ENCODE measurements at regions not wholly inside any gene's neighbourhood (a gene's known extent, or its start where the extent isn't known, plus 50 kb on each side); places are given as distances from the start of the nearest gene placed in this dataset.
"Not testable (repeated sequence)": the region's sequence is repeated elsewhere in the genome, so short reads cannot be mapped to it uniquely, and the experiment has no call there.

GRCh38 chr22:26922806-26923205 is 265.4 kb downstream of the MIAT start:
- no peak for DNase-seq (ENCODE audit: low read depth in 2 of 2)

- no peak for DNase-seq (ENCODE audit: low read depth in 2 of 2)
These were observed 266.1 kb downstream of the MIAT start for GRCh38 chr22:26923531-26923930.

GRCh38 chr22:26927821-26928220 is 270.4 kb downstream of the MIAT start:
- no peak for DNase-seq (ENCODE audit: low read depth in 2 of 2)

GRCh38 chr22:26931471-26931870 is 274.1 kb downstream of the MIAT start:
- DNase-seq (ENCODE audit: low read depth in 2 of 2), result no peak

GRCh38 chr22:26933105-26933590 is 275.8 kb downstream of the MIAT start:
- no peak for DNase-seq (ENCODE audit: low read depth in 2 of 2)

GRCh38 chr22:26937213-26937612 is 279.8 kb downstream of the MIAT start:
- DNase-seq (ENCODE audit: low read depth in 2 of 2), result no peak

- DNase-seq (ENCODE audit: low read depth in 2 of 2), result no peak
These were observed 282.1 kb downstream of the MIAT start for GRCh38 chr22:26939466-26939865.

GRCh38 chr22:26941896-26942636 is 284.7 kb downstream of the MIAT start:
- no peak for DNase-seq (ENCODE audit: low read depth in 2 of 2)

- no peak for DNase-seq (ENCODE audit: low read depth in 2 of 2)
These were observed 285.2 kb downstream of the MIAT start for GRCh38 chr22:26942637-26942957.

GRCh38 chr22:26945565-26945964 is 288.2 kb downstream of the MIAT start:
- no peak for DNase-seq (ENCODE audit: low read depth in 2 of 2)

GRCh38 chr22:26949193-26949592 is 291.8 kb downstream of the MIAT start:
- peak in 1 of 2 donors; percentile 2 for DNase-seq (ENCODE audit: low read depth in 2 of 2)

- not testable (repeated sequence) for DNase-seq (ENCODE audit: low read depth in 2 of 2)
These were observed 293.8 kb downstream of the MIAT start for GRCh38 chr22:26951139-26951538.

- no peak for DNase-seq (ENCODE audit: low read depth in 2 of 2)
These were observed 294.6 kb downstream of the MIAT start for GRCh38 chr22:26952004-26952403.

- DNase-seq (ENCODE audit: low read depth in 2 of 2), result no peak
These were observed 295.1 kb downstream of the MIAT start for GRCh38 chr22:26952451-26953011.

- no peak for DNase-seq (ENCODE audit: low read depth in 2 of 2)
These were observed 295.9 kb downstream of the MIAT start for GRCh38 chr22:26953012-26953883.

- no peak for DNase-seq (ENCODE audit: low read depth in 2 of 2)
These were observed 299.0 kb downstream of the MIAT start for GRCh38 chr22:26956371-26956770.

- DNase-seq (ENCODE audit: low read depth in 2 of 2), result no peak
These were observed 299.8 kb downstream of the MIAT start for GRCh38 chr22:26957176-26957575.

GRCh38 chr22:26957897-26958296 is 300.5 kb downstream of the MIAT start:
- no peak for DNase-seq (ENCODE audit: low read depth in 2 of 2)

- no peak for DNase-seq (ENCODE audit: low read depth in 2 of 2)
These were observed 301.0 kb downstream of the MIAT start for GRCh38 chr22:26958378-26958777.

- no peak for DNase-seq (ENCODE audit: low read depth in 2 of 2)
These were observed 307.3 kb downstream of the MIAT start for GRCh38 chr22:26964642-26965041.

- DNase-seq (ENCODE audit: low read depth in 2 of 2), result no peak
These were observed 309.9 kb downstream of the MIAT start for GRCh38 chr22:26967282-26967681.

- DNase-seq (ENCODE audit: low read depth in 2 of 2), result no peak
These were observed 311.6 kb downstream of the MIAT start for GRCh38 chr22:26968859-26969523.
